Naive thymus-derived CD4-positive, alpha-beta T cell (primary cell): ENCODE measurements at regions not wholly inside any gene's neighbourhood (a gene's known extent, or its start where the extent isn't known, plus 50 kb on each side); places are given as distances from the start of the nearest gene placed in this dataset.
"Not testable (repeated sequence)": the region's sequence is repeated elsewhere in the genome, so short reads cannot be mapped to it uniquely, and the experiment has no call there.

Experiments
- ATAC-seq: fragments of 150-1000 bp; cut with Tn5 transposase; 2 replicates; pipeline ENCODE4 v1.10.0; 2021; ENCODE audit warnings: mild to moderate bottlenecking, moderate library complexity
- CTCF ChIA-PET: fragments of 350-600 bp; sonication (Branson Sonifier 250); formaldehyde crosslinking; loops from one replicate; lab custom pipeline; 2021; ENCODE audit warnings: antibody characterized with exemption; lab: Charles Lee
- POLR2A ChIA-PET: fragments of 350-600 bp; sonication (Branson Sonifier 250); formaldehyde crosslinking; loops from one replicate; lab custom pipeline; 2021; ENCODE audit warnings: antibody characterized with exemption, inconsistent platforms; lab: Charles Lee
- DNase-seq, 9 donors: peaks; one replicate each; pipeline versions ENCODE4 v3.0.0 to v3.0.0-alpha.2; 2020 to 2022; ENCODE audit warnings: mixed read lengths in 1 of 9
- H3K27ac ChIP-seq: one replicate; pipeline ENCODE4 v1.7.0; 2013; ENCODE audit warnings: mild to moderate bottlenecking, low read depth, low read length, moderate library complexity
- H3K27me3 ChIP-seq, 2 donors: one replicate each; pipeline ENCODE4 v1.7.0; 2013; ENCODE audit warnings: low read length in 2 of 2, mild to moderate bottlenecking in 2 of 2, moderate library complexity in 2 of 2; ENCODE audit not compliant: control insufficient read depth in 2 of 2, insufficient read depth in 2 of 2
- H3K36me3 ChIP-seq, 3 experiments: 1 replicate in 2 of 3; 2 replicates in 1 of 3; pipeline ENCODE4 v1.7.0; 2013; ENCODE audit warnings: low read length in 3 of 3, mild to moderate bottlenecking in 3 of 3, moderate library complexity in 1 of 3; ENCODE audit not compliant: insufficient read depth in 3 of 3, control insufficient read depth in 2 of 3
- H3K4me1 ChIP-seq, 2 donors: one replicate each; pipeline ENCODE4 v1.7.0; 2013; ENCODE audit warnings: low read length in 2 of 2, mild to moderate bottlenecking in 2 of 2, moderate library complexity in 1 of 2; ENCODE audit not compliant: control insufficient read depth in 2 of 2, insufficient read depth in 2 of 2
- H3K4me3 ChIP-seq: 2 replicates; pipeline ENCODE4 v1.7.0; 2013; ENCODE audit warnings: mild to moderate bottlenecking, low read length
- H3K9me3 ChIP-seq, 3 experiments: 1 replicate in 2 of 3; 2 replicates in 1 of 3; pipeline ENCODE4 v1.7.0; 2013; ENCODE audit warnings: low read length in 3 of 3; ENCODE audit not compliant: control insufficient read depth in 2 of 3
- H3K27ac Mint-ChIP-seq, 9 donors: one replicate each; pipeline ENCODE4 v1.8.0; 2020 to 2022; ENCODE audit warnings: mixed read lengths in 9 of 9, mild to moderate bottlenecking in 8 of 9, moderate library complexity in 5 of 9, inconsistent platforms in 2 of 9
- H3K27me3 Mint-ChIP-seq, 5 donors: one replicate each; pipeline ENCODE4 v1.8.0; 2021 to 2022; ENCODE audit warnings: mixed read lengths in 5 of 5, mild to moderate bottlenecking in 1 of 5
- H3K36me3 Mint-ChIP-seq, 5 donors: one replicate each; pipeline ENCODE4 v1.8.0; 2020 to 2022; ENCODE audit warnings: mixed read lengths in 5 of 5, mild to moderate bottlenecking in 3 of 5, inconsistent platforms in 1 of 5
- H3K4me1 Mint-ChIP-seq, 7 donors: one replicate each; pipeline ENCODE4 v1.8.0; 2020 to 2022; ENCODE audit warnings: mixed read lengths in 7 of 7, mild to moderate bottlenecking in 3 of 7, inconsistent platforms in 1 of 7
- H3K4me3 Mint-ChIP-seq, 10 donors: one replicate each; pipeline ENCODE4 v1.8.0; 2020 to 2022; ENCODE audit warnings: mild to moderate bottlenecking in 10 of 10, mixed read lengths in 10 of 10, moderate library complexity in 6 of 10, inconsistent platforms in 2 of 10
- H3K9me3 Mint-ChIP-seq, 11 donors: one replicate each; pipeline ENCODE4 v1.8.0; 2020 to 2022; ENCODE audit warnings: mixed read lengths in 11 of 11, mild to moderate bottlenecking in 4 of 11, inconsistent platforms in 1 of 11, moderate library complexity in 1 of 11
- intact Hi-C, 2 donors: fragments of 100-400 bp; cut with micrococcal nuclease; formaldehyde crosslinking; loops; one replicate each; pipeline ENCODE4 v1.15.1; 2023

GRCh38 chr11:116678887-116679286 is 93.9 kb downstream of the BUD13 start:
- Histone ChIP-seq H3K36me3 (no peaks in the 10 kb centered on the region), H3K9me3 (peaks cover 0 to 6% (median 0%) of the 10 kb centered on the region in 3 experiments), H3K4me3 (no peak overlapping the region), H3K27me3 (no peaks in the 10 kb centered on the region), H3K27ac (no peak overlapping the region), H3K4me1 (no peaks in the 10 kb centered on the region)
- ChIA-PET POLR2A (no interaction called here), CTCF (no interaction called here)
- Mint-ChIP-seq H3K4me3 (no peak overlapping the region), H3K9me3 (peaks cover 0 to 35% (median 7%) of the 10 kb centered on the region in 11 donors), H3K27ac (no peak overlapping the region), H3K4me1 (no peaks in the 10 kb centered on the region), H3K36me3 (peaks cover 0 to 5% (median 0%) of the 10 kb centered on the region in 5 donors), H3K27me3 (peaks cover 8 to 30% (median 15%) of the 10 kb centered on the region in 5 donors)
- DNase-seq (no peak), ATAC-seq (no peak)
- intact Hi-C loops, result no loop called here

GRCh38 chr11:116667318-116667717 is 105.5 kb downstream of the BUD13 start:
- H3K4me3 ChIP-seq, H3K4me3 Mint-ChIP-seq, H3K27ac Mint-ChIP-seq, H3K4me1 ChIP-seq, H3K27me3 ChIP-seq, H3K4me1 Mint-ChIP-seq, H3K27ac ChIP-seq, CTCF ChIA-PET, ATAC-seq, POLR2A ChIA-PET, DNase-seq, H3K36me3 ChIP-seq, intact Hi-C loops: not testable (repeated sequence)
- H3K36me3 Mint-ChIP-seq, result peaks cover 0 to 11% (median 5%) of the 10 kb centered on the region in 5 donors
- peaks cover 0 to 18% (median 0%) of the 10 kb centered on the region in 3 experiments for H3K9me3 ChIP-seq
- H3K9me3 Mint-ChIP-seq, result peaks cover 0 to 62% (median 26%) of the 10 kb centered on the region in 11 donors
- peaks cover 11 to 55% (median 42%) of the 10 kb centered on the region in 5 donors for H3K27me3 Mint-ChIP-seq

- peaks cover 0 to 18% (median 0%) of the 10 kb centered on the region in 3 experiments for H3K9me3 ChIP-seq
- intact Hi-C loops, H3K4me3 Mint-ChIP-seq, H3K27me3 ChIP-seq, H3K4me3 ChIP-seq, H3K4me1 ChIP-seq, DNase-seq, H3K36me3 ChIP-seq, H3K27ac Mint-ChIP-seq, CTCF ChIA-PET, POLR2A ChIA-PET, H3K4me1 Mint-ChIP-seq, ATAC-seq, H3K27ac ChIP-seq: not testable (repeated sequence)
- peaks cover 11 to 55% (median 44%) of the 10 kb centered on the region in 5 donors for H3K27me3 Mint-ChIP-seq
- peaks cover 0 to 15% (median 5%) of the 10 kb centered on the region in 5 donors for H3K36me3 Mint-ChIP-seq
- H3K9me3 Mint-ChIP-seq, result peaks cover 0 to 61% (median 26%) of the 10 kb centered on the region in 11 donors
Observed at GRCh38 chr11:116666673-116667249, 106.0 kb downstream of the BUD13 start.

- Mint-ChIP-seq H3K36me3 (peaks cover 0 to 15% (median 5%) of the 10 kb centered on the region in 5 donors), H3K4me1 (no peaks in the 10 kb centered on the region), H3K27ac (no peak overlapping the region), H3K4me3 (no peak overlapping the region), H3K27me3 (peaks cover 9 to 56% (median 48%) of the 10 kb centered on the region in 5 donors), H3K9me3 (peaks cover 3 to 49% (median 24%) of the 10 kb centered on the region in 11 donors)
- no peak overlapping the region for H3K4me3 ChIP-seq
- no peaks in the 10 kb centered on the region for H3K27me3 ChIP-seq
- no peaks in the 10 kb centered on the region for H3K4me1 ChIP-seq
- ATAC-seq (no peak), DNase-seq (no peak)
- no peaks in the 10 kb centered on the region for H3K36me3 ChIP-seq
- peaks cover 0 to 18% (median 0%) of the 10 kb centered on the region in 3 experiments for H3K9me3 ChIP-seq
- CTCF ChIA-PET, result no interaction called here
- intact Hi-C loops, result no loop called here
- POLR2A ChIA-PET, result no interaction called here
- H3K27ac ChIP-seq, result no peak overlapping the region
Observed at GRCh38 chr11:116665523-116665922, 107.3 kb downstream of the BUD13 start.

GRCh38 chr11:116661056-116661455 is 111.7 kb downstream of the BUD13 start:
- Mint-ChIP-seq H3K27ac (no peak overlapping the region), H3K4me3 (no peak overlapping the region), H3K4me1 (no peaks in the 10 kb centered on the region), H3K36me3 (peaks cover 0 to 18% (median 5%) of the 10 kb centered on the region in 5 donors), H3K9me3 (peaks cover 3 to 31% (median 19%) of the 10 kb centered on the region in 11 donors), H3K27me3 (peaks cover 2 to 55% (median 42%) of the 10 kb centered on the region in 5 donors)
- ATAC-seq (no peak), DNase-seq (no peak)
- ChIA-PET CTCF (no interaction called here), POLR2A (no interaction called here)
- Histone ChIP-seq H3K36me3 (no peaks in the 10 kb centered on the region), H3K27ac (no peak overlapping the region), H3K27me3 (no peaks in the 10 kb centered on the region), H3K9me3 (peaks cover 0 to 10% (median 0%) of the 10 kb centered on the region in 3 experiments), H3K4me3 (no peak overlapping the region), H3K4me1 (no peaks in the 10 kb centered on the region)
- intact Hi-C loops, result no loop called here

GRCh38 chr11:116660011-116660410 is 112.8 kb downstream of the BUD13 start:
- Histone ChIP-seq H3K4me1 (no peaks in the 10 kb centered on the region), H3K27me3 (no peaks in the 10 kb centered on the region), H3K4me3 (no peak overlapping the region), H3K9me3 (peaks cover 0 to 4% (median 0%) of the 10 kb centered on the region in 3 experiments), H3K27ac (no peak overlapping the region), H3K36me3 (no peaks in the 10 kb centered on the region)
- CTCF ChIA-PET, result no interaction called here
- H3K4me1 Mint-ChIP-seq, result no peaks in the 10 kb centered on the region
- POLR2A ChIA-PET, result no interaction called here
- peaks cover 0 to 49% (median 37%) of the 10 kb centered on the region in 5 donors for H3K27me3 Mint-ChIP-seq
- intact Hi-C loops, result no loop called here
- ATAC-seq, result no peak
- H3K9me3 Mint-ChIP-seq, result peaks cover 0 to 31% (median 14%) of the 10 kb centered on the region in 11 donors
- H3K4me3 Mint-ChIP-seq, result no peak overlapping the region
- H3K27ac Mint-ChIP-seq, result no peak overlapping the region
- H3K36me3 Mint-ChIP-seq, result peaks cover 0 to 12% (median 0%) of the 10 kb centered on the region in 5 donors
- DNase-seq, result no peak
